NCI-H226 (cell line): ENCODE measurements at regions not wholly inside any gene's neighbourhood (a gene's known extent, or its start where the extent isn't known, plus 50 kb on each side); places are given as distances from the start of the nearest gene placed in this dataset.

ENCODE experiments used
- DNase-seq: peaks from one replicate; pipeline ENCODE4 v3.0.0-alpha.2; 2015

GRCh38 chr16:35687781-35688180 is 2228.4 kb downstream of the TP53TG3F start:
- no peak for DNase-seq

GRCh38 chr16:35689764-35690163 is 2230.4 kb downstream of the TP53TG3F start:
- no peak for DNase-seq

GRCh38 chr16:35690413-35690812 is 2231.0 kb downstream of the TP53TG3F start:
- no peak for DNase-seq

- DNase-seq = no peak
Measured at GRCh38 chr16:35691057-35691456, 2231.6 kb downstream of the TP53TG3F start.

- no peak for DNase-seq
Measured at GRCh38 chr16:35692824-35693223, 2233.4 kb downstream of the TP53TG3F start.

- no peak for DNase-seq
Measured at GRCh38 chr16:35706901-35707300, 2247.5 kb downstream of the TP53TG3F start.

GRCh38 chr16:35711435-35711834 is 2252.0 kb downstream of the TP53TG3F start:
- no peak for DNase-seq

- no peak for DNase-seq
Measured at GRCh38 chr16:35711958-35712357, 2252.5 kb downstream of the TP53TG3F start.

GRCh38 chr16:35713762-35714650 is 2254.6 kb downstream of the TP53TG3F start:
- DNase-seq = no peak

- DNase-seq = no peak
Measured at GRCh38 chr16:35714665-35715064, 2255.3 kb downstream of the TP53TG3F start.

- no peak for DNase-seq
Measured at GRCh38 chr16:35724551-35724950, 2265.1 kb downstream of the TP53TG3F start.

- DNase-seq = no peak
Measured at GRCh38 chr16:35725949-35726348, 2266.5 kb downstream of the TP53TG3F start.

- DNase-seq = no peak
Measured at GRCh38 chr16:35730251-35730650, 2270.8 kb downstream of the TP53TG3F start.

GRCh38 chr16:35731341-35732040 is 2272.1 kb downstream of the TP53TG3F start:
- DNase-seq = no peak

- no peak for DNase-seq
Measured at GRCh38 chr16:35732046-35732810, 2272.8 kb downstream of the TP53TG3F start.

GRCh38 chr16:35733278-35733965 is 2274.0 kb downstream of the TP53TG3F start:
- no peak for DNase-seq

- DNase-seq = no peak
Measured at GRCh38 chr16:35733971-35734702, 2274.7 kb downstream of the TP53TG3F start.

- no peak for DNase-seq
Measured at GRCh38 chr16:35734728-35735402, 2275.5 kb downstream of the TP53TG3F start.

GRCh38 chr16:35735403-35736251 is 2276.2 kb downstream of the TP53TG3F start:
- DNase-seq = no peak

- no peak for DNase-seq
Measured at GRCh38 chr16:35736546-35736945, 2277.1 kb downstream of the TP53TG3F start.
